NCI-H526 treated with DMSO at 0.1 percent for 48 hours (cell line): ENCODE measurements at regions not wholly inside any gene's neighbourhood (a gene's known extent, or its start where the extent isn't known, plus 50 kb on each side); places are given as distances from the start of the nearest gene placed in this dataset.

Experiments used
- DNase-seq: peaks from one replicate; lab custom pipeline; 2025; lab: John Stamatoyannopoulos, UW

- DNase-seq = no peak
These were observed 793.0 kb upstream of the ID2 start for GRCh38 chr2:7888876-7889275.

- no peak for DNase-seq
These were observed 790.5 kb upstream of the ID2 start for GRCh38 chr2:7891312-7891711.

- DNase-seq = no peak
These were observed 786.6 kb upstream of the ID2 start for GRCh38 chr2:7895289-7895688.

- DNase-seq = no peak
These were observed 784.8 kb upstream of the ID2 start for GRCh38 chr2:7896940-7897487.

GRCh38 chr2:7899241-7899640, 782.6 kb upstream of the ID2 start:
- no peak for DNase-seq

- DNase-seq = no peak
These were observed 781.9 kb upstream of the ID2 start for GRCh38 chr2:7899923-7900322.

GRCh38 chr2:7900593-7900992, 781.3 kb upstream of the ID2 start:
- no peak for DNase-seq

- DNase-seq = no peak
These were observed 779.5 kb upstream of the ID2 start for GRCh38 chr2:7902251-7902765.

- DNase-seq = no peak
These were observed 777.5 kb upstream of the ID2 start for GRCh38 chr2:7904319-7904718.

- DNase-seq = peak; percentile 85
These were observed 776.1 kb upstream of the ID2 start for GRCh38 chr2:7905756-7906155.

GRCh38 chr2:7906431-7906830, 775.4 kb upstream of the ID2 start:
- DNase-seq = no peak

- no peak for DNase-seq
These were observed 774.8 kb upstream of the ID2 start for GRCh38 chr2:7907041-7907440.

- DNase-seq = no peak
These were observed 771.1 kb upstream of the ID2 start for GRCh38 chr2:7910752-7911151.

GRCh38 chr2:7911196-7911595, 770.7 kb upstream of the ID2 start:
- DNase-seq = no peak

GRCh38 chr2:7913974-7914373, 767.9 kb upstream of the ID2 start:
- no peak for DNase-seq

- no peak for DNase-seq
These were observed 766.4 kb upstream of the ID2 start for GRCh38 chr2:7915302-7916091.

- DNase-seq = no peak
These were observed 765.2 kb upstream of the ID2 start for GRCh38 chr2:7916670-7917069.

- no peak for DNase-seq
These were observed 762.3 kb upstream of the ID2 start for GRCh38 chr2:7919510-7919909.

GRCh38 chr2:7924023-7924762, 757.7 kb upstream of the ID2 start:
- DNase-seq = no peak

- DNase-seq = peak; percentile 61
These were observed 756.4 kb upstream of the ID2 start for GRCh38 chr2:7925506-7925905.

- DNase-seq = no peak
These were observed 754.2 kb upstream of the ID2 start for GRCh38 chr2:7927691-7928090.

GRCh38 chr2:7929281-7929680, 752.6 kb upstream of the ID2 start:
- no peak for DNase-seq
